ENCODE measurements at regions not wholly inside any gene's neighbourhood (a gene's known extent, or its start where the extent isn't known, plus 50 kb on each side); places are given as distances from the start of the nearest gene placed in this dataset.
"Not testable (repeated sequence)": the region's sequence is repeated elsewhere in the genome, so short reads cannot be mapped to it uniquely, and the experiment has no call there.

GRCh38 chr3:72054976-72055375 is 270.0 kb upstream of the PROK2 start:
- no peak for DNase-seq

- DNase-seq: no peak
Measured at GRCh38 chr3:72052841-72053409, 268.0 kb upstream of the PROK2 start.

DNA sequence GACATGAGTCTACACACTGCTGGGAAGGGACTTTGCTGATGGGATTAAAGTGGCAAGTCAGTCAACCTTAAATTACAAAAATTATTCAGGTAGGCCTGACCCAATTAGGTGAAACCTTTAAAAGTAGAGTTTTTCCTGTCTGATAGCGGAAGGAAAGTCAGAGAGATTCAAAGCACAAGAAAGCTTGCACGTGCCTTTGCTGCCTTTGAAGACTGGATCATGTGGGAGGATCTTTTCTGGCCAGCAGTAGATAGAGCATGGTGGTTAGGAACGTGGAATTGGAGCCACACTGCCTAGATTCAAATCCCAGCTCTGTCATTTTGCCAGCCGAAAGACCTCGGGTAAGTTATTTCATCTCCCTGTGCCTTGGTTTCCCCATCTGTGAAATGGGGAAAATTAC is 265.8 kb upstream of the PROK2 start:
- DNase-seq: no peak

DNA sequence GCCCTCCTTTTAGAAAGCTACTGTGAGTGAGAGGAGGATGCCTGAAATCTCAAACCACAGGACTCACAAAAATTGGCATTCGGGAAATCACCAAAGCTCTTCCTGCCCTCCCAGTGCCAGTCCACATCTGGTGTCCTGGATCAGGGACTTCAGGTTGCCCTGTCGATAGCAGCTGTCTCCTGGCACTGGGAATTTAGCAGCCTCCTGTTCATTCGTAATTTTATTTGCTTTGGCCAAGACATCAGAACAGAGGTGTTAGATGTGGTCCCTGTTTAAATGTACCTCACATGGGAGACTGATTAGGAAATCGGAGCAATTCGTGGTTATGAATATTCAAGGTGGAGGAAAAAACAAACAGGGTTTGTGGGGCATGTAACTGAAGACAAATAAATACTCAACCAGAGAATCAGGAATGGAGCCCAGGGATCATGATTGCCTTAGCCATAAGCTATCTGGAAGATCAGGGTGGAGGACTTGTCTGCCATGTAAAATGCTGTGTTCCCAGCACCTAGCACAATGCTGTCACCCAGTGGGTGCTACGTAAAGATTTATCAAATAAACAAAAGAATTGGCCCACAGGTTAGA is 265.2 kb upstream of the PROK2 start:
- no peak for DNase-seq

DNA sequence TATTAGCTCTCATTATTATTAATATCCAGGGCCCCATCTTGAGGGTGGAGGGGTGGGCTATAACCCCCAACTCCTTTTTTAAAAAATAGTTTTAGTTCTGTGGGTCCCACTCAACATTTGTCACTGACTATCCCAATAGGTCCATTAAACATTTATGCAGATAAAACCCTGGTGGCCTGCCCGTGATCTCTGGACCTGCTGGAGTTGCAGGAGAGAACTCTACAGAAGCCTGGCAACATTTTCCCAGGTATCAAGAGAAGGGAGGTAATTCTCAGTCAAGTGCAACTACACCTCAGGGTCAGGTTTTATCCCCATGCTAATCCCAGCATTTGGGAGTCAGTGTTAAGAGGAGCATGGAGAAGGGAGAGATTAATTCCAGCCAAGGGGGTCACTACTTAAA is 264.4 kb upstream of the PROK2 start:
- DNase-seq: no peak

DNA sequence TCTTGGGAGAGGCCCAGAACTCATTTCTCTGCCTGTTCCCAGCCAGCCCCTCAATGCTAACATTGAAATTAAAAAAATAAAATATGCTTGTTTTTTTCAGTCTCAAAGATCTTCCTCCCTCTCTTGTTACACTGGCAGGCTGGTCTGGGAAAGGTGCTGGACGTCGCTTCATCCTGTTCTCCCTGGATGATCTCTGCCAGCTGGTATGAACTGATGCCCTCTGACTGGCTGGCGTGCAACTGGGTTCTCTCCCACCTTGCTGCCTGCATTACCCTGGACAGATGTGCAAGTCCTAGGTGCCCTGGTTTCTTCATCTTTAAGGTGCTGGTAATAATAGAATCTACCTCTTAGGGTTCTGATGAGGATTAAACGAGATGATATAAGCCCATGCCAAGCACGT is 263.9 kb upstream of the PROK2 start:
- no peak for DNase-seq

GRCh38 chr3:72047221-72047871 is 262.4 kb upstream of the PROK2 start:
- DNase-seq: no peak

DNA sequence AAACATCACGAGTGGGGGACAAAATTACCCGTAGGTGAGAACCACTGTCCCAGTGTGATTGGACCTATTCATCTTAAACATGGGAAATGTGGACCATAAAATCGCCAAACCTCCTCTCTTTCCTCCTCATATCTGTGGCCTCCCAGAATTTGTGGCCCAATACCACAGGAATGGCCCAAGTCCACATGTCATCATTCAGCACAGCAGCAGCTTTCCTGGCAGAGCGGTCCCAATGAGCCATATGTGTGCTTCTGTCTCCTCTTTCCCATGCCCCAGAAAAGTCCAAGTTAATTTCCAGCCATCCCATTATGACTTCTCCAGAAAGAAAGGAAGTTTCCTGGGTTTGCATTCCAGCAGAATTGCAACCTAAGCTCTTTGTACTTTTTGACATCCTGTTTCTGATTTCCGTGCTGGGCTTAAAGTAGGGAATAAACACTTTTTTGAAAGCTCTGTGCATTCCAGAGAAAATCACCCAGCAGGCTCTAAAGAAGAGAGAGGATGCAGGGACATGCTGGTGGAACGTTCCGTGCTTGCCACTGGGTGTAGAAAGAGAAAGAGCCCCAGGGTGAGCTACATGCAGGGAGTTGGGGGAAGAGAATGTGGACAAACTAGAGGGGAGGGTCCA is 259.4 kb upstream of the PROK2 start:
- DNase-seq: no peak

GRCh38 chr3:72043204-72044133 is 258.5 kb upstream of the PROK2 start:
- DNase-seq: no peak

DNA sequence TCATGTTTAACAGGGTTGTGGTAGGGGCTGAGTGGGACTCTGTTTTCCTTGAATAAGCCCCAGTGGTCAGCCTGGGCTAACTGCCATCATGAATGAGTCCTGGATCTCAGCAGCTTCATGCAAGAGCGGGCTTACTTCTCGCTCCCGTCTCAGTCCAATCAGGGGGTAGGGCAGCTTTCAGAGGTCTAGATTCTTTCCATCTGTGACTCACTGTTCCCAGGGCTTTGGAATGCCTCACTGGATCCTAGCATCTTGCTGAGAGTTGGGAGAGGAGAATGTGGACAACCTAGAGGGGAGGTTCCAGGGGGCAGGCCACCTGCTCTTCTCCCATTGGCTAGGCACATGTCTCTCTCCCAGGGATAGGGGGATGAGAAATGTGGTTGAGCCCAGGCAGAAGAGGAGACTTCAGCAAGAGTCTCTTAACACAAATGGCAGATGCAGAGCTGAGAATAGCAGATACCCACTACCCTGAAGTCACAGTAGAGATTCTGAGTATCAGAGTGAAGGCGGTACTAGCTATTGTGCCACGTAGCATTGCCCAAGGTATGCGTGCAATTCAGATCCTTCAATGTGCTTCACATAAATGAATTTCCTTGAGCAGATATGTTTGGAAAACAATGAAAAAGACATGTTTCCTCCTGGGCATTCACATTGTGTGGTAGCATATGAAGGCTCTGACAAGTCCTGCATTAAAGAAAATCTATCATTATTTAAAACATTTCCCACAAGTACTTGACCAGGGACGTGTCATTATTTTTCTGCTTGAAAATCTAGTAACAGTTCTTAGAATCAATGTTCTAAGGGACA is 257.7 kb upstream of the PROK2 start:
- no peak for DNase-seq

GRCh38 chr3:72041511-72041910 is 256.6 kb upstream of the PROK2 start:
- no peak for DNase-seq

DNA sequence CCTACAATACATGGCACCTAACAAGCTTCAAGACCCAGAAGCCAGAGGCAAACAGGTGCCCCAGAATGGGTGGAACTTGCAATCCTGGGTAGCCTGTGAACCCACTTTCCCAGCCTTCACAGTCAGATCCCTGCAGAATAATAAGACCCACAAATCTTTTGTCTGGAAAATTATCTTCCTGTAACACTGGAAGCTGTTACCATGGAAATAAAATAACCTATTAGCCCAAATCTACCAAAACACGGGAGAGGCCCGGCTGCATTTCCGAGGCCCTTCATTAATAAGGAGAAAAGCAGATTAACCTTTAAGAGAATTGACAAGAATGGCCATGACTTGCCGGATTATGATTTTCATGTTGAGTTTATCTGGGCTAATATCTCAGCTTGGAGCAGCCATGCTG is 256.1 kb upstream of the PROK2 start:
- no peak for DNase-seq

GRCh38 chr3:72039677-72040076 is 254.7 kb upstream of the PROK2 start:
- no peak for DNase-seq

DNA sequence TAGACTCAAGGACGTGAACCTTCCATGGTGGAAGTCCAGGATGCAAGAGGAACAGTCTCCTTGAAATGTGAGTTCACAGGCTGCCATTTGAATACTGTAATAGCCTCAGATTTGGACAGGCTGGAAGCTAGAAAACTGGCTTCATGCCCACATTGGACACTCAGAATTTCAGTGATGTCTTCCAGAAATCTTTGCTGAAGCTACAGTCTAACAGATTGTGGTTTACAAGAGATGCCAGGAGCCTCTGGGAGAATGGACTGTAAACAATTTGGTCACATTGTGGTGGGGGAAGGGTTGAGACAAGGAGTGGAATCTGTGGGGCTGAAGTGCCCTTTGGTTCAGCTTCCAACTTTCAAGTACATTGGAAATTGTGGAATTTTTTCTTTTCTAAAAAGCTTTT is 252.0 kb upstream of the PROK2 start:
- no peak for DNase-seq

GRCh38 chr3:72035606-72036005 is 250.7 kb upstream of the PROK2 start:
- DNase-seq: no peak

- no peak for DNase-seq
Measured at GRCh38 chr3:72034986-72035385, 250.0 kb upstream of the PROK2 start.

DNA sequence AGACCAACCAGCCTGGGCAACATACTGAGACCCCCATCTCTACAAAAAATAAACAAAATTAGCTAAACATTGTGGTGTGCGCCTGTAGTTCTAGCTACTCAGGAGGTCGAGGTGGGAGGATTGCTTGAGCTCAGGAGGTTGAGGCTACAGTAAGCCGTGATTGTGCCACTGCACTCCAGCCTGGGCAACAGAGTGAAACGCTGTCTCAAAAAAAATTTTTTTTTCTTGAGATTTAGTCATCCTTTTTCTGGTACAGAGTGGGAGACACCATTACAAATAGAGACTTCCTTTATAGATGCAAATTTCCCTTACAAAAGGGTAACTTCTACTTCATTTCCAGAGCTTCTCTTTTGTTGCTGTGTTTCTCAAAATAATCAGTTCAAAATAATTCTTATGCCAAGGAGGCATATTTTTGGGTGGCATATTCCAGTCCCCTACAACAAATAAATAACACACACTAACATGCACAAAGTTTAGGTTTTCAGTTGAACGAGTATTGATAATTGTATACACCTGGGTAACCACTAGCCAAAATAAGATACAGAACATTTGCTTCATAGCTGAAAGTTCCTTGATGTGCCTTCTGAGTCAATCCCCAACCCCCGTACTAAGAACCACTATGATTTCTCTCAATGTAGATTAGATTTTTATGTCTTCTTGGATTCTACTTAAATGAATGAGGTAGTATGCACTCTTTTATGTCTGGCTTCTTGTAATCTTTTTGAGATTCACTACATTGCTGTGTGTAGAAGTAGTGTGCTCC is 248.9 kb upstream of the PROK2 start:
- DNase-seq: no peak

DNA sequence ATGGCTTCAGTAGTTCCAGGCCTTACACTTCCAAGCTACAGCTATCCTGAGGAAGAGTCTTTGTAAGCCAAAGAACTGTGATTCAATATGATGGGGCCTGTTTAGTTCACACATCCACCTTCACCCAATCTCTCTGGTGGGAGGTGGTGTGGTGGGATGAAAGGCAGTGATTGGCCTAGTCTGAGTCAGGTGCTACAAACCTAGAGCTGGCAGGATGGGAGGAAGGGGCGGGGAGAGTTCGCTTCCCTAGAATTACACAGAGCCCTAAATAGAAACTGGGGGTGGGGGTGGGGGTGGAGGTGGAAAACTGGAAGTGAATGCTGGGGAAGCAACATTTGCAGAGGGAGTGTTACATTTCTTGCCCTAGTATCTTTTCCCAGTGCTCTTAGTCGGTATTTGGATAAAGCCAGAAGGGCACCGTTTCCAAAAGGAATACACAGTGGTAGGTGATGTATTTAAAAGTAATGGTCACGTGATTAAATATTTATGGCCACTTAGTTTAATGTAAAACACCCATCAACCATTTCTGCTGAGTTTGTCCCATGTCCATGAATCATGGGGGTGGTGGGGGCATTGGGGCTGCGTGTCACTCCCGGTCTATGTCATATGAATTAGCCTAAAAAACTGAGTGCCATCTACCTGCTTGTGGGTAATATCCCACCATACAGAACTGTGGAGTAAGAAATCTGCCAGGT is 247.6 kb upstream of the PROK2 start:
- no peak for DNase-seq

DNA sequence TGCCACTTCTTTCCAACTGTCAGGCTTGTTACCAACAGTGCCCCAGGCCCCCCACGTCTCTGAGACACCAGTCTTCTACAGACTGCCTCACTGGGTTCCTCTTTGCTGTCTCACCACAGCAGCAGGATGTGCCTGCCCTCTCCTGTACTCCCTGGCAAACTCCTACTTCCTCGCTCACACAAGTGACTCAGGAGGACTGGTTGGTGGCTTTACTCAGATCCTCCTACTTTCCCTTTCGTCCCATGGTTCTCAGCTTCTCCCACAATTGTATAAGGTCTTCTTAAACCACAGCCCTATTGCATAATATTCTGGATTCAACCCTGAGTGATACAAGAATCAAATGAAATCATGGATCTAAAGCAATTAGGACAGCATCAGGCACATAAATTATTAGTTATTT is 246.6 kb upstream of the PROK2 start:
- no peak for DNase-seq

GRCh38 chr3:72030296-72030695 is 245.3 kb upstream of the PROK2 start:
- not testable (repeated sequence) for DNase-seq

GRCh38 chr3:72028726-72029125 is 243.8 kb upstream of the PROK2 start:
- not testable (repeated sequence) for DNase-seq

Measured in SHP77 (cell line).